ENCODE measurements at regions not wholly inside any gene's neighbourhood (a gene's known extent, or its start where the extent isn't known, plus 50 kb on each side); places are given as distances from the start of the nearest gene placed in this dataset.

GRCh38 chr16:85445064-85445778 lies 167.9 kb upstream of the GSE1 start:
- TF ChIP-seq CTCF (IDR thresholded peaks at IDR 0.05) = no peak
- no peak for TF ChIP-seq POLR2A (IDR thresholded peaks at IDR 0.05)

Measured in thyroid gland (tissue), 4 donors.